Tibial artery (tissue), 4 donors: ENCODE measurements at regions not wholly inside any gene's neighbourhood (a gene's known extent, or its start where the extent isn't known, plus 50 kb on each side); places are given as distances from the start of the nearest gene placed in this dataset.

ENCODE experiments used
- DNase-seq, 2 donors: peaks; one replicate each; pipeline ENCODE4 v3.0.0-alpha.2; 2019
- H3K27ac ChIP-seq, 2 donors: fragments of 200-600 bp; sonication (generic) in 1 of 2; 1 replicate in 1 of 2; 2 replicates in 1 of 2; pipeline ENCODE4 v1.5.1; 2018 to 2019; ENCODE audit warnings: mild to moderate bottlenecking in 1 of 2
- H3K27me3 ChIP-seq, 2 donors: fragments of 200-600 bp; sonication (generic) in 1 of 2; one replicate each; pipeline versions ENCODE4 v1.5.1 to v1.6.0; 2016 to 2019
- H3K36me3 ChIP-seq, 3 donors: fragments of 200-600 bp; sonication (generic) in 2 of 3; one replicate each; pipeline ENCODE4 v1.5.1; 2016 to 2019; ENCODE audit warnings: mild to moderate bottlenecking in 2 of 3
- H3K4me1 ChIP-seq, 4 donors: fragments of 200-600 bp; sonication (generic) in 2 of 4; 1 replicate in 3 of 4; 2 replicates in 1 of 4; pipeline ENCODE4 v1.5.1; 2016 to 2019
- H3K4me3 ChIP-seq, 2 donors: fragments of 200-600 bp; sonication (generic) in 1 of 2; 1 replicate in 1 of 2; 2 replicates in 1 of 2; pipeline ENCODE4 v1.5.1; 2018 to 2019; ENCODE audit warnings: mild to moderate bottlenecking in 2 of 2
- H3K9me3 ChIP-seq, 3 donors: fragments of 200-600 bp; sonication (generic) in 1 of 3; one replicate each; pipeline ENCODE4 v1.5.1; 2016 to 2019
- CTCF ChIP-seq, 2 experiments: fragments of 200-600 bp in 1 of 2; fragments of 450-650 bp in 1 of 2; IDR thresholded peaks; one replicate each; pipeline ENCODE4 v1.5.1; 2017 to 2019; ENCODE audit warnings: antibody characterized with exemption in 2 of 2, mild to moderate bottlenecking in 1 of 2, moderate library complexity in 1 of 2
- intact Hi-C: fragments of 100-400 bp; cut with DNase I; formaldehyde crosslinking; loops from one replicate; pipeline ENCODE4 v1.15.0; 2023; ENCODE audit warnings: low total_unique reads

GRCh38 chr18:61989138-61989537 is 96.3 kb upstream of the RNF152 start:
- no peaks in the 10 kb centered on the region for H3K9me3 ChIP-seq
- intact Hi-C loops: no loop called here
- no peaks in the 10 kb centered on the region for H3K27me3 ChIP-seq
- DNase-seq: no peak
- H3K4me1 ChIP-seq: peaks cover 0 to 42% (median 22%) of the 10 kb centered on the region in 4 donors
- H3K27ac ChIP-seq: no peak overlapping the region
- no peaks in the 10 kb centered on the region for H3K36me3 ChIP-seq
- no peak for TF ChIP-seq CTCF (IDR thresholded peaks at IDR 0.05)
- no peak overlapping the region for H3K4me3 ChIP-seq

- no peaks in the 10 kb centered on the region for H3K27me3 ChIP-seq
- no peak for DNase-seq
- no peaks in the 10 kb centered on the region for H3K36me3 ChIP-seq
- no peaks in the 10 kb centered on the region for H3K9me3 ChIP-seq
- intact Hi-C loops: no loop called here
- peaks cover 0 to 41% (median 23%) of the 10 kb centered on the region in 4 donors for H3K4me1 ChIP-seq
- H3K4me3 ChIP-seq: no peak overlapping the region
- TF ChIP-seq CTCF (IDR thresholded peaks at IDR 0.05): no peak
- no peak overlapping the region for H3K27ac ChIP-seq
Observed at GRCh38 chr18:61988100-61988499, 95.3 kb upstream of the RNF152 start.

- Histone ChIP-seq H3K4me3 (no peak overlapping the region), H3K27me3 (no peaks in the 10 kb centered on the region), H3K36me3 (no peaks in the 10 kb centered on the region), H3K27ac (no peak overlapping the region), H3K9me3 (no peaks in the 10 kb centered on the region), H3K4me1 (peaks cover 0 to 18% (median 9%) of the 10 kb centered on the region in 4 donors)
- TF ChIP-seq CTCF (IDR thresholded peaks at IDR 0.05): no peak
- intact Hi-C loops: no loop called here
- no peak for DNase-seq
Observed at GRCh38 chr18:61985681-61986080, 92.9 kb upstream of the RNF152 start.

GRCh38 chr18:61984349-61984748 is 91.5 kb upstream of the RNF152 start:
- peak overlapping the region; percentile 16 to 42 for H3K27ac ChIP-seq
- no peaks in the 10 kb centered on the region for H3K9me3 ChIP-seq
- no peaks in the 10 kb centered on the region for H3K27me3 ChIP-seq
- DNase-seq: no peak
- H3K4me3 ChIP-seq: no peak overlapping the region
- no peak for TF ChIP-seq CTCF (IDR thresholded peaks at IDR 0.05)
- H3K4me1 ChIP-seq: peaks cover 0 to 18% (median 9%) of the 10 kb centered on the region in 4 donors
- intact Hi-C loops: no loop called here
- no peaks in the 10 kb centered on the region for H3K36me3 ChIP-seq

- H3K9me3 ChIP-seq: no peaks in the 10 kb centered on the region
- no peaks in the 10 kb centered on the region for H3K27me3 ChIP-seq
- peaks cover 0 to 18% (median 9%) of the 10 kb centered on the region in 4 donors for H3K4me1 ChIP-seq
- intact Hi-C loops: no loop called here
- H3K4me3 ChIP-seq: no peak overlapping the region
- no peaks in the 10 kb centered on the region for H3K36me3 ChIP-seq
- no peak for DNase-seq
- H3K27ac ChIP-seq: no peak overlapping the region
- no peak for TF ChIP-seq CTCF (IDR thresholded peaks at IDR 0.05)
Observed at GRCh38 chr18:61982475-61982874, 89.7 kb upstream of the RNF152 start.

GRCh38 chr18:61980355-61980754 is 87.5 kb upstream of the RNF152 start:
- H3K4me3 ChIP-seq: no peak overlapping the region
- H3K4me1 ChIP-seq: peaks cover 0 to 17% (median 9%) of the 10 kb centered on the region in 4 donors
- H3K9me3 ChIP-seq: no peaks in the 10 kb centered on the region
- intact Hi-C loops: no loop called here
- no peak overlapping the region for H3K27ac ChIP-seq
- TF ChIP-seq CTCF (IDR thresholded peaks at IDR 0.05): no peak
- H3K36me3 ChIP-seq: no peaks in the 10 kb centered on the region
- H3K27me3 ChIP-seq: no peaks in the 10 kb centered on the region
- DNase-seq: no peak
